WTC11 (cell line): ENCODE measurements at regions not wholly inside any gene's neighbourhood (a gene's known extent, or its start where the extent isn't known, plus 50 kb on each side); places are given as distances from the start of the nearest gene placed in this dataset.

Experiments used
- CTCF ChIP-seq: fragments of 200-600 bp; IDR thresholded peaks from 2 replicates; pipeline ENCODE4 v1.8.0; 2022; ENCODE audit warnings: antibody characterized with exemption
- NR2C2 ChIP-seq: sonication (generic); formaldehyde crosslinking; IDR thresholded peaks from 2 replicates; pipeline ENCODE4 v1.8.0; 2022; ENCODE audit warnings: mild to moderate bottlenecking, missing genetic modification reagents
- ZNF416 ChIP-seq: fragments of 250-450 bp; sonication (Bioruptor Pico); IDR thresholded peaks from 2 replicates; pipeline ENCODE4 v1.9.0; 2021; ENCODE audit warnings: mild to moderate bottlenecking, inconsistent platforms

- TF ChIP-seq CTCF (no peak), ZNF416 (CRISPR knock-in tag) (no peak), NR2C2 (CRISPR knock-in tag) (no peak)
These were observed 125.1 kb upstream of the RREB1 start for GRCh38 chr6:6982663-6983062.
